HepG2 (cell line): ENCODE measurements at regions not wholly inside any gene's neighbourhood (a gene's known extent, or its start where the extent isn't known, plus 50 kb on each side); places are given as distances from the start of the nearest gene placed in this dataset.

ENCODE experiments used
- ATAC-seq: fragments of 200-7000 bp; cut with Tn5 transposase; 3 replicates; pipeline ENCODE4 v1.9.1; 2020; ENCODE audit warnings: mild to moderate bottlenecking, moderate library complexity
- BruUV-seq: library from RNA; stranded (reverse); fragments of 400-500 nt; replicated peaks from 2 replicates; lab custom pipeline; 2021; lab: Mats Ljungman, UMichigan
- CTCF ChIA-PET: fragments of 300-600 bp; formaldehyde crosslinking; extraction: SDS; loops from one replicate; lab custom pipeline; 2021; ENCODE audit warnings: low total read pairs, inconsistent platforms, low intra/inter-chr PET ratio; lab: Yijun Ruan, JAX
- POLR2A ChIA-PET: fragments of 350-600 bp; sonication (Branson Sonifier 250); formaldehyde crosslinking; loops from one replicate; lab custom pipeline; 2020; ENCODE audit warnings: antibody characterized with exemption, inconsistent platforms; lab: Yijun Ruan, JAX
- DNase-seq: peaks from one replicate; pipeline ENCODE4 v3.0.0-alpha.2; 2015; ENCODE audit warnings: low spot score
- FAIRE-seq: peaks from 3 replicates; lab custom pipeline; 2011; peaks lifted over from hg19 to GRCh38; lab: Jason Lieb, UNC
- H2AFZ ChIP-seq: one replicate; pipeline ENCODE4 v1.6.1; 2011; ENCODE audit warnings: low read length, inconsistent platforms
- H3K27ac ChIP-seq: fragments of 300-600 bp; 3 replicates; pipeline ENCODE4 v1.8.0; 2011; ENCODE audit warnings: mixed run types, mild to moderate bottlenecking, mixed read lengths, low read length, inconsistent platforms; ENCODE audit not compliant: insufficient read depth; ENCODE audit errors: extremely low read length
- H3K27me3 ChIP-seq, 2 experiments: fragments of 200-600 bp in 1 of 2; 2 replicates in 1 of 2; 3 replicates in 1 of 2; pipeline versions ENCODE4 v1.6.0 to v1.8.0; 2011; ENCODE audit warnings: low read length in 2 of 2, mild to moderate bottlenecking in 2 of 2, moderate library complexity in 2 of 2, inconsistent platforms in 1 of 2; ENCODE audit not compliant: insufficient read depth in 2 of 2, control insufficient read depth in 1 of 2
- H3K36me3 ChIP-seq, 2 experiments: fragments of 200-600 bp in 1 of 2; replicated peaks in 1 of 2; 2 replicates in 1 of 2; 3 replicates in 1 of 2; pipeline versions ENCODE4 v1.5.1 to v1.8.0; 2011; ENCODE audit warnings: low read length in 2 of 2, inconsistent platforms in 1 of 2; ENCODE audit not compliant: insufficient read depth in 2 of 2, control insufficient read depth in 1 of 2
- H3K4me1 ChIP-seq: 2 replicates; pipeline ENCODE4 v1.5.1; 2012; ENCODE audit warnings: low read length, inconsistent platforms; ENCODE audit not compliant: insufficient read depth
- H3K4me2 ChIP-seq: 2 replicates; pipeline ENCODE4 v1.6.0; 2011; ENCODE audit warnings: low read depth, low read length, inconsistent platforms
- H3K4me3 ChIP-seq, 3 experiments: fragments of 200-600 bp in 1 of 3; sonication (generic), shearing (Covaris generic) in 1 of 3; replicated peaks in 1 of 3; 2 replicates each; pipeline ENCODE4 v1.5.1; 2011 to 2016; ENCODE audit warnings: low read length in 3 of 3, inconsistent platforms in 2 of 3, low read depth in 2 of 3, mild to moderate bottlenecking in 2 of 3, control low read depth in 1 of 3, mixed read lengths in 1 of 3; ENCODE audit not compliant: insufficient read depth in 1 of 3
- H3K79me2 ChIP-seq: one replicate; pipeline ENCODE4 v1.6.1; 2011; ENCODE audit warnings: low read length, inconsistent platforms; ENCODE audit not compliant: insufficient read depth
- H3K9ac ChIP-seq: 2 replicates; pipeline ENCODE4 v1.6.0; 2011; ENCODE audit warnings: mild to moderate bottlenecking, low read depth, low read length, inconsistent platforms; ENCODE audit not compliant: insufficient read depth
- H3K9me3 ChIP-seq: 2 replicates; pipeline ENCODE4 v1.5.1; 2012; ENCODE audit warnings: mild to moderate bottlenecking, low read length
- H4K20me1 ChIP-seq: 2 replicates; pipeline ENCODE4 v1.6.0; 2011; ENCODE audit warnings: inconsistent platforms, mild to moderate bottlenecking, low read length, moderate library complexity; ENCODE audit not compliant: insufficient read depth
- ARNT2 ChIP-seq: sonication (generic); formaldehyde crosslinking; IDR thresholded peaks from 2 replicates; pipeline ENCODE4 v1.8.0; 2022; ENCODE audit warnings: mild to moderate bottlenecking, low read depth, missing genetic modification reagents, moderate library complexity
- BORCS8-MEF2B ChIP-seq: sonication (generic); formaldehyde crosslinking; IDR thresholded peaks from 2 replicates; pipeline ENCODE4 v1.8.0; 2022; ENCODE audit warnings: mild to moderate bottlenecking, missing genetic modification reagents
- DNMT3B ChIP-seq: conservative IDR thresholded peaks from 2 replicates; pipeline ENCODE4 v1.6.1; 2016; ENCODE audit warnings: missing biosample characterization, control low read depth
- EED ChIP-seq: sonication (generic); formaldehyde crosslinking; IDR thresholded peaks from 2 replicates; pipeline ENCODE4 v1.5.0; 2020; ENCODE audit warnings: mild to moderate bottlenecking, missing genetic modification reagents
- FOXK2 ChIP-seq: fragments of 450-650 bp; IDR thresholded peaks from 2 replicates; pipeline ENCODE4 v1.6.1; 2016
- IKZF4 ChIP-seq: sonication (generic); formaldehyde crosslinking; IDR thresholded peaks from 2 replicates; pipeline ENCODE4 v1.5.1; 2020; ENCODE audit warnings: borderline replicate concordance, mild to moderate bottlenecking, low read depth, missing genetic modification reagents; ENCODE audit errors: not compliant biosample characterization
- NFE2L1 ChIP-seq: sonication (generic); formaldehyde crosslinking; IDR thresholded peaks from 2 replicates; pipeline ENCODE4 v1.4.0; 2020; ENCODE audit warnings: missing genetic modification reagents, mild to moderate bottlenecking, borderline replicate concordance
- PHB2 ChIP-seq: fragments of 450-650 bp; IDR thresholded peaks from 2 replicates; pipeline ENCODE4 v1.6.1; 2018; ENCODE audit not compliant: partially characterized antibody
- RERE ChIP-seq: IDR thresholded peaks from 2 replicates; pipeline ENCODE4 v1.6.1; 2016; ENCODE audit warnings: low read depth, missing genetic modification reagents, missing compliant biosample characterization
- RXRA ChIP-seq: sonication (generic); formaldehyde crosslinking; IDR thresholded peaks from 2 replicates; pipeline ENCODE4 v1.5.1; 2020; ENCODE audit warnings: missing genetic modification reagents
- SKI ChIP-seq: fragments of 450-650 bp; IDR thresholded peaks from one replicate; pipeline ENCODE4 v1.6.1; 2018; ENCODE audit warnings: mild to moderate bottlenecking; ENCODE audit not compliant: partially characterized antibody
- ZNF264 ChIP-seq: sonication (generic); formaldehyde crosslinking; IDR thresholded peaks from 2 replicates; pipeline ENCODE4 v1.4.0; 2020; ENCODE audit warnings: missing genetic modification reagents
- ZNF292 ChIP-seq: sonication (generic); formaldehyde crosslinking; IDR thresholded peaks from 2 replicates; pipeline ENCODE4 v1.8.1; 2022; ENCODE audit warnings: mild to moderate bottlenecking, low read depth, missing genetic modification reagents, borderline replicate concordance
- ZNF382 ChIP-seq: sonication (generic); formaldehyde crosslinking; IDR thresholded peaks from 2 replicates; pipeline ENCODE4 v1.5.0; 2020; ENCODE audit warnings: missing genetic modification reagents, mild to moderate bottlenecking, borderline replicate concordance
- ZNF598 ChIP-seq: sonication (generic); formaldehyde crosslinking; IDR thresholded peaks from 2 replicates; pipeline ENCODE4 v1.5.1; 2020; ENCODE audit warnings: mild to moderate bottlenecking, missing genetic modification reagents, borderline replicate concordance
- ZNF609 ChIP-seq: sonication (generic); formaldehyde crosslinking; IDR thresholded peaks from 2 replicates; pipeline ENCODE4 v1.4.0; 2020; ENCODE audit warnings: mild to moderate bottlenecking, missing genetic modification reagents, borderline replicate concordance
- ZNF879 ChIP-seq: sonication (generic); formaldehyde crosslinking; IDR thresholded peaks from 2 replicates; pipeline ENCODE4 v1.8.1; 2023; ENCODE audit warnings: missing genetic modification reagents
- WGBS: methylation state at CpG from one replicate; pipeline ENCODE4 v1.1.6; 2017; ENCODE audit warnings: low lambda C conversion rate; 5-methylcytosine and 5-hydroxymethylcytosine counted together
- in situ Hi-C: cut with HindIII; loops from 2 replicates; pipeline ENCODE4 v1.10.0; 2017; ENCODE audit warnings: low pct_unique_long_range_greater_than_20kb; ENCODE audit not compliant: extremely low pct_ligation_motif_present
- intact Hi-C: fragments of 100-400 bp; cut with micrococcal nuclease; formaldehyde crosslinking; loops from one replicate; pipeline ENCODE4 v1.10.0; 2022; ENCODE audit not compliant: unreplicated experiment

GRCh38 chrY:14139521-14139920 lies 83.5 kb downstream of the VCY1B start:
- TF ChIP-seq ZNF879 (CRISPR knock-in tag) = no peak
- no peak for TF ChIP-seq ARNT2 (CRISPR knock-in tag)
- TF ChIP-seq ZNF382 (CRISPR knock-in tag) = no peak
- no peak for TF ChIP-seq ZNF292 (CRISPR knock-in tag)
- no peak for TF ChIP-seq ZNF264 (CRISPR knock-in tag)
- no peak for TF ChIP-seq EED (CRISPR knock-in tag)
- TF ChIP-seq ZNF598 (CRISPR knock-in tag) = no peak
- TF ChIP-seq IKZF4 (CRISPR knock-in tag) = no peak
- no peak for TF ChIP-seq FOXK2
- TF ChIP-seq RERE = no peak
- TF ChIP-seq RXRA (CRISPR knock-in tag) = no peak
- TF ChIP-seq BORCS8-MEF2B (CRISPR knock-in tag) = no peak
- no peak for TF ChIP-seq SKI
- TF ChIP-seq DNMT3B (CRISPR knock-in tag) = no peak
- TF ChIP-seq ZNF609 (CRISPR knock-in tag) = no peak
- TF ChIP-seq PHB2 = no peak
- no peak for TF ChIP-seq NFE2L1 (CRISPR knock-in tag)
- POLR2A ChIA-PET = no interaction called here
- H4K20me1 ChIP-seq = no peaks in the 10 kb centered on the region
- H3K27me3 ChIP-seq = no peaks in the 10 kb centered on the region
- FAIRE-seq (no peak), ATAC-seq (no peak), DNase-seq (no peak)
- no peaks in the 10 kb centered on the region for H3K79me2 ChIP-seq
- no peaks in the 10 kb centered on the region for H3K36me3 ChIP-seq
- no peaks in the 10 kb centered on the region for H3K4me1 ChIP-seq
- in situ Hi-C loops = no loop called here
- H3K4me2 ChIP-seq = no peak overlapping the region
- CTCF ChIA-PET = no interaction called here
- intact Hi-C loops = no loop called here
- H3K27ac ChIP-seq = no peak overlapping the region
- no peak overlapping the region for H3K4me3 ChIP-seq
- no peak overlapping the region for H3K9ac ChIP-seq
- no peak overlapping the region for H2AFZ ChIP-seq
- 8% methylated on average over 2 of the region's 2 CpGs for WGBS
- no TSS peak for BruUV-seq
- no peaks in the 10 kb centered on the region for H3K9me3 ChIP-seq
